HCT116 (cell line): ENCODE measurements at regions not wholly inside any gene's neighbourhood (a gene's known extent, or its start where the extent isn't known, plus 50 kb on each side); places are given as distances from the start of the nearest gene placed in this dataset.

Source experiments
- ATAC-seq: fragments of 200-7000 bp; cut with Tn5 transposase; 2 replicates; pipeline ENCODE4 v1.9.1; 2020; ENCODE audit warnings: mild to moderate bottlenecking, moderate library complexity
- BruUV-seq: library from RNA; stranded (reverse); fragments of 400-500 nt; replicated peaks from 2 replicates; lab custom pipeline; 2021; lab: Mats Ljungman, UMichigan
- CTCF ChIA-PET: fragments of 300-600 bp; sonication (Branson Sonifier 250); formaldehyde crosslinking; loops from one replicate; lab custom pipeline; 2021; ENCODE audit warnings: antibody characterized with exemption; lab: Charles Lee
- POLR2A ChIA-PET: fragments of 300-600, 350-600 bp; sonication (Branson Sonifier 250); formaldehyde crosslinking; loops from one replicate; lab custom pipeline; 2021; ENCODE audit warnings: antibody characterized with exemption; lab: Charles Lee
- RAD21 ChIA-PET, 2 experiments: fragments of 300-600 bp; sonication (Branson Sonifier 250); formaldehyde crosslinking; loops; one replicate each; lab custom pipeline; 2023; ENCODE audit warnings: low total read pairs in 2 of 2; ENCODE audit not compliant: uncharacterized antibody in 2 of 2, unreplicated experiment in 2 of 2, low non-redundant PET in 1 of 2; lab: Charles Lee
- DNase-seq: peaks from one replicate; pipeline ENCODE4 v3.0.0-alpha.2; 2010; ENCODE audit warnings: low read depth, low spot score
- H2AFZ ChIP-seq: fragments of 200-600 bp; shearing (Covaris generic), sonication (generic); 2 replicates; pipeline ENCODE4 v1.6.1; 2017; ENCODE audit warnings: low read depth, mixed run types, mixed read lengths, antibody characterized with exemption, low read length; ENCODE audit not compliant: poor library complexity, severe bottlenecking
- H3K27ac ChIP-seq: 2 replicates; pipeline ENCODE4 v1.5.1; 2012; ENCODE audit warnings: low read depth, low read length
- H3K27me3 ChIP-seq: fragments of 200-600 bp; sonication (generic); 2 replicates; pipeline ENCODE4 v1.6.1; 2016; ENCODE audit warnings: mixed run types, low read length, mixed read lengths; ENCODE audit not compliant: insufficient read depth
- H3K36me3 ChIP-seq, 2 experiments: fragments of 200-500 bp in 1 of 2; fragments of 200-600 bp in 1 of 2; sonication (Bioruptor generic) in 1 of 2; sonication (generic) in 1 of 2; 2 replicates each; pipeline versions ENCODE4 v1.5.1 to v1.6.1; 2014 to 2016; ENCODE audit warnings: low read length in 2 of 2, inconsistent platforms in 1 of 2, mixed read lengths in 1 of 2, mixed run types in 1 of 2; ENCODE audit not compliant: insufficient read depth in 2 of 2, control insufficient read depth in 1 of 2
- H3K4me1 ChIP-seq, 2 experiments: fragments of 200-600 bp in 1 of 2; sonication (generic) in 1 of 2; 2 replicates each; pipeline versions ENCODE4 v1.5.1 to v1.6.1; 2012 to 2017; ENCODE audit warnings: low read length in 2 of 2, inconsistent platforms in 1 of 2, mild to moderate bottlenecking in 1 of 2, mixed read lengths in 1 of 2, mixed run types in 1 of 2, moderate library complexity in 1 of 2; ENCODE audit not compliant: insufficient read depth in 2 of 2, control insufficient read depth in 1 of 2
- H3K4me2 ChIP-seq: fragments of 200-600 bp; sonication (generic); 2 replicates; pipeline ENCODE4 v1.6.1; 2017; ENCODE audit warnings: mixed run types, low read length, mixed read lengths
- H3K4me3 ChIP-seq, 2 experiments: fragments of 200-600 bp in 1 of 2; sonication (generic) in 1 of 2; replicated peaks in 1 of 2; 2 replicates each; pipeline ENCODE4 v1.5.1; 2011 to 2016; ENCODE audit warnings: low read length in 2 of 2, control low read depth in 1 of 2, low read depth in 1 of 2, mild to moderate bottlenecking in 1 of 2, mixed read lengths in 1 of 2, mixed run types in 1 of 2
- H3K79me2 ChIP-seq: fragments of 200-600 bp; sonication (generic); 2 replicates; pipeline ENCODE4 v1.6.1; 2017; ENCODE audit warnings: mild to moderate bottlenecking, mixed run types, low read length, moderate library complexity, mixed read lengths; ENCODE audit not compliant: insufficient read depth
- H3K9ac ChIP-seq: fragments of 200-600 bp; sonication (generic); 2 replicates; pipeline ENCODE4 v1.6.1; 2016; ENCODE audit warnings: low read length, mixed read lengths
- H3K9me2 ChIP-seq: fragments of 200-600 bp; sonication (generic), shearing (Covaris generic); 2 replicates; pipeline ENCODE4 v1.6.1; 2017; ENCODE audit warnings: mixed run types, mild to moderate bottlenecking, moderate library complexity; ENCODE audit not compliant: insufficient read depth
- H3K9me3 ChIP-seq, 2 experiments: fragments of 200-500 bp in 1 of 2; fragments of 200-600 bp in 1 of 2; sonication (Bioruptor generic) in 1 of 2; sonication (generic) in 1 of 2; 2 replicates each; pipeline ENCODE4 v1.6.1; 2014 to 2017; ENCODE audit warnings: low read length in 2 of 2, mixed read lengths in 2 of 2, inconsistent platforms in 1 of 2, low read depth in 1 of 2, mild to moderate bottlenecking in 1 of 2, mixed run types in 1 of 2, moderate library complexity in 1 of 2; ENCODE audit not compliant: control insufficient read depth in 1 of 2, insufficient read depth in 1 of 2
- H4K20me1 ChIP-seq: fragments of 200-600 bp; sonication (generic), shearing (Covaris generic); 2 replicates; pipeline ENCODE4 v1.6.1; 2017; ENCODE audit warnings: mixed run types, mild to moderate bottlenecking, moderate library complexity; ENCODE audit not compliant: insufficient read depth
- CBX3 ChIP-seq: IDR thresholded peaks from 2 replicates; pipeline ENCODE4 v1.6.1; 2012; ENCODE audit warnings: low read depth
- EGR1 ChIP-seq: IDR thresholded peaks from 2 replicates; pipeline ENCODE4 v1.6.1; 2012; ENCODE audit warnings: low read depth
- POLR2AphosphoS5 ChIP-seq: IDR thresholded peaks from 2 replicates; pipeline ENCODE4 v1.6.1; 2011; ENCODE audit warnings: mild to moderate bottlenecking, low read depth, low read length, moderate library complexity
- RAD21 ChIP-seq: IDR thresholded peaks from 2 replicates; pipeline ENCODE4 v1.6.1; 2012; ENCODE audit warnings: low read depth, mild to moderate bottlenecking
- REST ChIP-seq: IDR thresholded peaks from 2 replicates; pipeline ENCODE4 v1.6.1; 2012; ENCODE audit warnings: low read depth
- TCF7L2 ChIP-seq: IDR thresholded peaks from 2 replicates; pipeline ENCODE4 v1.7.0; 2011; ENCODE audit warnings: borderline replicate concordance, inconsistent platforms; ENCODE audit not compliant: insufficient read depth, insufficient read length; ENCODE audit errors: extremely low read depth
- YY1 ChIP-seq: IDR thresholded peaks from 2 replicates; pipeline ENCODE4 v1.6.1; 2011; ENCODE audit warnings: low read length, low read depth, moderate library complexity, mild to moderate bottlenecking; ENCODE audit not compliant: insufficient replicate concordance; ENCODE audit errors: extremely low read depth
- ZNF274 ChIP-seq: fragments of 200-500 bp; sonication (Bioruptor generic); IDR thresholded peaks from 2 replicates; pipeline ENCODE4 v1.6.1; 2014; ENCODE audit warnings: mild to moderate bottlenecking, low read depth, low read length, inconsistent platforms
- intact Hi-C: fragments of 100-400 bp; cut with micrococcal nuclease; formaldehyde crosslinking; loops from 2 replicates; pipeline ENCODE4 v1.10.0; 2022

- Histone ChIP-seq H3K79me2 (no peaks in the 10 kb centered on the region), H3K27ac (no peak overlapping the region), H3K4me3 (no peak overlapping the region), H3K36me3 (no peaks in the 10 kb centered on the region), H3K9me2 (no peaks in the 10 kb centered on the region), H4K20me1 (no peaks in the 10 kb centered on the region), H3K9me3 (no peaks in the 10 kb centered on the region), H3K9ac (no peak overlapping the region), H2AFZ (no peak overlapping the region), H3K27me3 (no peaks in the 10 kb centered on the region), H3K4me2 (no peak overlapping the region), H3K4me1 (no peaks in the 10 kb centered on the region; a peak in 1 of 4 replicates)
- ChIA-PET RAD21 (no interaction called here), POLR2A (no interaction called here), CTCF (no interaction called here)
- BruUV-seq: no TSS peak
- DNase-seq (no peak), ATAC-seq (no peak)
- intact Hi-C loops: no loop called here
- no peak for TF ChIP-seq EGR1
- no peak for TF ChIP-seq RAD21
- no peak for TF ChIP-seq TCF7L2
- TF ChIP-seq ZNF274: no peak
- no peak for TF ChIP-seq CBX3
- no peak for TF ChIP-seq REST
- no peak for TF ChIP-seq YY1
- no peak for TF ChIP-seq POLR2AphosphoS5
- TF ChIP-seq, all 23 proteins: peak for 0
Measured at GRCh38 chr4:138901177-138901576, 114.4 kb upstream of the NOCT start.
